ENCODE measurements at regions not wholly inside any gene's neighbourhood (a gene's known extent, or its start where the extent isn't known, plus 50 kb on each side); places are given as distances from the start of the nearest gene placed in this dataset.

- no peak for TF ChIP-seq SNIP1 (IDR thresholded peaks at IDR 0.05; ENCODE audit: low read depth)
- 0 out of 2 replicates have a peak, but pooled peaks have one; percentile 6 for TF ChIP-seq MTA2 (IDR thresholded peaks at IDR 0.05; ENCODE audit: low read depth)
- TF ChIP-seq TCF15 (CRISPR knock-in tag; IDR thresholded peaks at IDR 0.05) = no peak
- TF ChIP-seq DDX20 (tag; IDR thresholded peaks at IDR 0.05; ENCODE audit: low read depth) = no peak
- no peak for TF ChIP-seq MYC (IDR thresholded peaks at IDR 0.05; ENCODE audit: low read depth, low read length)
- no peak for TF ChIP-seq MYC (CRISPR knock-in tag; IDR thresholded peaks at IDR 0.05; ENCODE audit: borderline replicate concordance, low read depth)
- TF ChIP-seq ILK (tag; IDR thresholded peaks at IDR 0.05; ENCODE audit: borderline replicate concordance, low read depth) = no peak
- no peak for TF ChIP-seq PTRF (tag; IDR thresholded peaks at IDR 0.05)
- TF ChIP-seq NR2C1 (IDR thresholded peaks at IDR 0.05) = no peak
- no peak for TF ChIP-seq NR2C1 (tag; IDR thresholded peaks at IDR 0.05)
- TF ChIP-seq ZNF23 (CRISPR knock-in tag; IDR thresholded peaks at IDR 0.05) = no peak
- TF ChIP-seq ZC3H4 (CRISPR knock-in tag; IDR thresholded peaks at IDR 0.05; ENCODE audit: borderline replicate concordance) = no peak
- peak; percentile 68; the same call in 1 of the 2 replicates for TF ChIP-seq DMBX1 (CRISPR knock-in tag; IDR thresholded peaks at IDR 0.05; ENCODE audit: borderline replicate concordance)
- TF ChIP-seq ARID1B (IDR thresholded peaks at IDR 0.05) = peak; percentile 54; the same call in 1 of the 2 replicates
- TF ChIP-seq SAP30 (IDR thresholded peaks at IDR 0.05; ENCODE audit: borderline replicate concordance, insufficient read depth, low read depth, low read length, poor library complexity, severe bottlenecking) = no peak
- TF ChIP-seq ZZZ3 (IDR thresholded peaks at IDR 0.05) = no peak
- no peak for TF ChIP-seq ARHGAP35 (IDR thresholded peaks at IDR 0.05; ENCODE audit: partially characterized antibody)
- no peak for TF ChIP-seq CEBPZ (IDR thresholded peaks at IDR 0.05; ENCODE audit: borderline replicate concordance, low read depth, low read length)
- no peak for TF ChIP-seq TSC22D4 (tag; IDR thresholded peaks at IDR 0.05)
- TF ChIP-seq POLR2A (conservative IDR thresholded peaks at IDR 0.05) = no peak
- no peak for TF ChIP-seq ZBTB33 (CRISPR knock-in tag; IDR thresholded peaks at IDR 0.05)
- no peak for TF ChIP-seq ZC3H11A (IDR thresholded peaks at IDR 0.05; ENCODE audit: low read depth, low read length)
- no peak for TF ChIP-seq ZNF354B (CRISPR knock-in tag; IDR thresholded peaks at IDR 0.05)
- TF ChIP-seq ARNT (IDR thresholded peaks at IDR 0.05) = no peak
These were observed 121.7 kb downstream of the ZNF429 start (continued) for GRCh38 chr19:21626924-21627697.

Measured in K562 (cell line).